ENCODE measurements at regions not wholly inside any gene's neighbourhood (a gene's known extent, or its start where the extent isn't known, plus 50 kb on each side); places are given as distances from the start of the nearest gene placed in this dataset.
A peak's percentile ranks its signal among the peaks of the same experiment; 100 is the strongest.

DNA sequence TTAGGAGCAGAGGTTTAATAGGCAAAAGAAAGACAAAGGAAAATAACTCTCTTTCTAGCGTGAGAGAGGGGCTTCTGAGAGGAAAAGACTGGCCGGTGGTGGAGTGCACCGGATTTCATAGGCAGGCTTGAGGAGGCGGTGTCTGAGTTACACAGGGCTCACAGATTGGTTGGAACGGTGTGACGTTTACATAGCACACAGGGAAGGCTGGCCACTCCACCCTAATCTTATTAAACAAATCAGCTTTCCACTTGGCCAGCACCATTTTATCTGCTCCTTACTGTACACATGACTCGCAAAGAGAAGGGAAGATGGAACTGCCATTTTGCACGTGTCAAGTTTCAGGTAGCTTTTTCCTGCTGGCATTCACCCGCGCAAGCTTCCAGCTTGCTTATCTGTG, 587.7 kb downstream of the RPL10L start:
- Histone ChIP-seq H4K8ac (ENCODE audit: extremely low read depth, insufficient read depth, low read length) (no peak overlapping the region), H3K79me2 (ENCODE audit: control insufficient read depth in 1 of 2, insufficient read depth in 2 of 2, low read length in 2 of 2) (no peaks in the 10 kb centered on the region), H2BK20ac (ENCODE audit: low read length) (no peak overlapping the region), H4K91ac (replicated peaks; ENCODE audit: insufficient read length, low read length) (no peak overlapping the region), H2BK120ac (replicated peaks; ENCODE audit: low read depth, low read length) (no peak overlapping the region), H3K4me3 (ENCODE audit: extremely low read depth in 1 of 4, insufficient read depth in 2 of 4, low read depth in 3 of 4, low read length in 4 of 4) (no peak overlapping the region), H3K27ac (ENCODE audit: low read depth, low read length) (no peak overlapping the region), H4K5ac (ENCODE audit: insufficient read length, low read depth, low read length) (no peak overlapping the region), H3K9ac (replicated peaks in 1 of 4; ENCODE audit: extremely low read depth in 1 of 4, low read depth in 3 of 4, low read length in 3 of 4) (no peak overlapping the region), H3K79me1 (ENCODE audit: low read depth, low read length) (no peaks in the 10 kb centered on the region), H2BK5ac (ENCODE audit: low read depth, low read length) (no peak overlapping the region), H3K56ac (replicated peaks; ENCODE audit: insufficient read length, low read depth, low read length) (no peak overlapping the region), H3K23me2 (ENCODE audit: low read depth, low read length) (no peaks in the 10 kb centered on the region), H3K27me3 (replicated peaks in 1 of 4; ENCODE audit: control insufficient read depth in 3 of 4, extremely low read depth in 1 of 4, insufficient read depth in 3 of 4, low read length in 3 of 4) (no peaks in the 10 kb centered on the region), H2BK15ac (ENCODE audit: low read length) (no peak overlapping the region), H3K23ac (ENCODE audit: insufficient read length) (no peak overlapping the region), H4K20me1 (replicated peaks in 1 of 2; ENCODE audit: control insufficient read depth in 1 of 2, insufficient read depth in 2 of 2, low read length in 2 of 2) (no peaks in the 10 kb centered on the region), H2AK5ac (ENCODE audit: low read depth, low read length) (no peak overlapping the region), H2BK12ac (ENCODE audit: low read depth, low read length) (no peak overlapping the region), H3K4me1 (replicated peaks in 1 of 4; ENCODE audit: control insufficient read depth in 3 of 4, insufficient read depth in 4 of 4, low read length in 3 of 4) (no peaks in the 10 kb centered on the region), H2AFZ (ENCODE audit: low read length) (peak overlapping the region; percentile 97), H3K36me3 (ENCODE audit: control insufficient read depth in 2 of 4, insufficient read depth in 4 of 4, low read length in 3 of 4) (no peaks in the 10 kb centered on the region), H3K14ac (ENCODE audit: insufficient read length) (no peak overlapping the region), H3K4ac (replicated peaks; ENCODE audit: insufficient read length, low read depth, low read length) (no peak overlapping the region), H3K4me2 (ENCODE audit: insufficient read depth in 1 of 2, low read depth in 2 of 2, low read length in 2 of 2) (no peak overlapping the region), H3K9me3 (ENCODE audit: insufficient read depth in 2 of 2, low read depth in 1 of 2, low read length in 1 of 2) (no peaks in the 10 kb centered on the region), H3K18ac (ENCODE audit: extremely low read depth, low read length) (no peak overlapping the region)
- WGBS, 2 experiments (ENCODE audit: extremely low coverage in 1 of 2, insufficient coverage in 1 of 2, insufficient read length in 1 of 2, insufficient replicate concordance in 2 of 2, low coverage in 1 of 2, low lambda C conversion rate in 2 of 2, missing lambda C conversion rate in 1 of 2), result 90% methylated on average over 10 of the region's 10 CpGs; no CpG with 5 or more reads in 1 of the 2 experiments
- CTCF ChIA-PET (ENCODE audit: partially characterized antibody), result interaction anchor here (1.0 kb wide), 1 partner anchor 17 kb away, joined by 5 read pairs; no protein-coding TSS in a partner anchor
- DNase-seq (ENCODE audit: low read depth in 1 of 2, low spot score in 2 of 2), result no peak
- POLR2A ChIA-PET (ENCODE audit: partially characterized antibody), result no interaction called here
- no peak for TF ChIP-seq SP2 (IDR thresholded peaks at IDR 0.05; ENCODE audit: low read length)
- TF ChIP-seq SIX5 (IDR thresholded peaks at IDR 0.05; ENCODE audit: low read depth, low read length), result no peak
- no peak for FAIRE-seq

Data from H1 (cell line).